Lung (tissue), 11 donors: ENCODE measurements at regions not wholly inside any gene's neighbourhood (a gene's known extent, or its start where the extent isn't known, plus 50 kb on each side); places are given as distances from the start of the nearest gene placed in this dataset.

Source experiments
- ATAC-seq: fragments of 200-7000 bp; cut with Tn5 transposase; one replicate; pipeline ENCODE4 v1.9.1; 2020; ENCODE audit warnings: moderate number of reproducible peaks; ENCODE audit not compliant: insufficient read depth, low FRiP score
- DNase-seq, 3 donors: peaks; one replicate each; pipeline ENCODE4 v3.0.0-alpha.2; 2013 to 2017
- H3K27ac ChIP-seq, 2 donors: one replicate each; pipeline ENCODE4 v1.5.1; 2013; ENCODE audit warnings: mild to moderate bottlenecking in 2 of 2, moderate library complexity in 2 of 2, control low read depth in 1 of 2, inconsistent platforms in 1 of 2, low read depth in 1 of 2, low read length in 1 of 2
- H3K27me3 ChIP-seq, 3 donors: one replicate each; pipeline ENCODE4 v1.5.1; 2013; ENCODE audit warnings: low read length in 2 of 3; ENCODE audit not compliant: control insufficient read depth in 3 of 3, insufficient read depth in 3 of 3
- H3K36me3 ChIP-seq, 4 donors: one replicate each; pipeline ENCODE4 v1.5.1; 2013; ENCODE audit warnings: low read length in 4 of 4, mild to moderate bottlenecking in 1 of 4, moderate library complexity in 1 of 4; ENCODE audit not compliant: control insufficient read depth in 4 of 4, insufficient read depth in 4 of 4
- H3K4me1 ChIP-seq, 5 donors: one replicate each; pipeline ENCODE4 v1.5.1; 2013; ENCODE audit warnings: low read length in 5 of 5, mild to moderate bottlenecking in 2 of 5, moderate library complexity in 1 of 5; ENCODE audit not compliant: control insufficient read depth in 5 of 5, insufficient read depth in 5 of 5
- H3K4me3 ChIP-seq: one replicate; pipeline ENCODE4 v1.5.1; 2013; ENCODE audit warnings: mild to moderate bottlenecking, control low read depth, moderate library complexity
- H3K9ac ChIP-seq, 2 donors: one replicate each; pipeline ENCODE4 v1.5.1; 2013; ENCODE audit warnings: low read length in 2 of 2, control low read depth in 1 of 2; ENCODE audit not compliant: insufficient read depth in 1 of 2
- H3K9me3 ChIP-seq, 4 donors: one replicate each; pipeline ENCODE4 v1.5.1; 2013; ENCODE audit warnings: low read length in 3 of 4, mild to moderate bottlenecking in 1 of 4, moderate library complexity in 1 of 4; ENCODE audit not compliant: control insufficient read depth in 4 of 4, insufficient read depth in 3 of 4
- CTCF ChIP-seq: IDR thresholded peaks from 2 replicates; pipeline ENCODE4 v1.5.1; 2012; ENCODE audit warnings: mild to moderate bottlenecking; ENCODE audit errors: control extremely low read depth, extremely low read depth
- WGBS, 2 donors: extraction: QIAGEN DNeasy Blood & Tissue Kit; methylation state at CpG; one replicate each; pipeline ENCODE4 v1.1.7; 2013; 5-methylcytosine and 5-hydroxymethylcytosine counted together
- donor health status: control.
- donor health status: control.
- donor health status: Bipolar disorder and iron deficiency.
- donor health status: healthy.
- donor health status: DM: yes; HTN: yes; CAD: no.

GRCh38 chr10:44064987-44065787 lies 319.7 kb downstream of the CXCL12 start:
- DNase-seq (no peak), ATAC-seq (no peak)
- no peak overlapping the region for H3K4me3 ChIP-seq
- H3K4me1 ChIP-seq: peaks cover 0 to 13% (median 4%) of the 10 kb centered on the region in 5 donors
- peak overlapping the region in 1 of 2 donors; percentile 27 for H3K27ac ChIP-seq
- H3K9me3 ChIP-seq: no peaks in the 10 kb centered on the region
- 75 to 86% methylated on average over 7 of the region's 7 CpGs for WGBS, 2 donors
- H3K36me3 ChIP-seq: no peaks in the 10 kb centered on the region
- H3K27me3 ChIP-seq: no peaks in the 10 kb centered on the region
- TF ChIP-seq CTCF: no peak
- H3K9ac ChIP-seq: no peak overlapping the region

DNA sequence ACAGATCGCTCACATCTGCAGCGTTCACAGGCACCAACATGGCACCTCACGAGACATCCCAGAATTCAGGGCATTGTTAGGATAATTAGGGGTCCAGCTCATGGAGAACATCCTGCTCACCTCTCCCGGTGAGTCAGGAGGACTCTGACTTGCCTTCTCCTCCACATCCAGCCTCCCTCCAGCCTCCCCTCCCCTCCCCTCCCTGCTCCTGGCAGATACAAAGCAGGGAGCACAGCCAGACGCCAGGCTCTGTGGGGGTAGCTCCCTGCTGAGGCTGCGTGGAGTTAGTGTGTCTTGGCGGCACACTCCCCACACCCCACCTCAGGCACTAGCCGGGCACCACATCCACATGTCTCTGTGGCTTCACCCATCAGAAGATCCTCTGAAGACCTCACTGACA lies 320.6 kb downstream of the CXCL12 start:
- H3K9ac ChIP-seq: no peak overlapping the region

GRCh38 chr10:44063686-44064085 lies 321.2 kb downstream of the CXCL12 start:
- ATAC-seq (no peak), DNase-seq (no peak)
- 90% methylated on average over 2 of the region's 2 CpGs for WGBS, 2 donors
- Histone ChIP-seq H3K4me1 (peaks cover 0 to 13% (median 4%) of the 10 kb centered on the region in 5 donors), H3K4me3 (no peak overlapping the region), H3K9ac (no peak overlapping the region), H3K27me3 (no peaks in the 10 kb centered on the region), H3K36me3 (no peaks in the 10 kb centered on the region), H3K27ac (no peak overlapping the region), H3K9me3 (no peaks in the 10 kb centered on the region)
- no peak for TF ChIP-seq CTCF

More for the DNA sequence above, 320.6 kb downstream of the CXCL12 start:
- TF ChIP-seq CTCF: no peak
- Histone ChIP-seq H3K9me3 (no peaks in the 10 kb centered on the region), H3K27me3 (no peaks in the 10 kb centered on the region), H3K4me3 (no peak overlapping the region), H3K4me1 (peaks cover 0 to 13% (median 4%) of the 10 kb centered on the region in 5 donors), H3K27ac (no peak overlapping the region), H3K36me3 (no peaks in the 10 kb centered on the region)
- WGBS, 2 donors: 84 to 88% methylated on average over 8 of the region's 8 CpGs
- no peak for ATAC-seq
- no peak for DNase-seq

DNA sequence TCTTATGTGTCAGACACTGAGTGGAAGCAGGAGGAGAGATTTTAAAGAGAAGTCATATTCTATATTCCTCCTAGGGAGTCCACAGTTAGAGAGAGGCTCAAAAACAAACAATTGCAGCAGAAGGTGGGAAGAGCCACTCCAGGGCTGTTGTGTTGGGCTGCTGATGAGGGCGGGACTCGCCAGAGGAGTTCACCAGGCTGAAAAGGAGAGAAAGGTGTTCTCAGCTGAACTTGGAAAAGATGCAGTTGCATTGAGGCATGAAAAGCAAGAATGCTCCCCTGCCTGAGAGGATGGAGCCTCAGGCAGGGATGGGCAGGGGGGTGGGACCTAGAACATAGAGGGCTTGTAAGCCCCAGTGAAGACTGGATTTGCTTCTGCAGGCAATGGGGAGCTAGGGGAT lies 324.2 kb downstream of the CXCL12 start:
- Histone ChIP-seq H3K27me3 (peaks cover 0 to 10% (median 0%) of the 10 kb centered on the region in 3 donors), H3K4me3 (no peak overlapping the region), H3K9me3 (peaks cover 0 to 3% (median 0%) of the 10 kb centered on the region in 4 donors), H3K36me3 (no peaks in the 10 kb centered on the region), H3K9ac (no peak overlapping the region), H3K27ac (no peak overlapping the region), H3K4me1 (peaks cover 0 to 10% (median under 1%) of the 10 kb centered on the region in 5 donors)
- 84 to 92% methylated on average over 2 of the region's 2 CpGs for WGBS, 2 donors
- ATAC-seq (no peak), DNase-seq (no peak)
- no peak for TF ChIP-seq CTCF
